K562 (cell line): ENCODE measurements at regions not wholly inside any gene's neighbourhood (a gene's known extent, or its start where the extent isn't known, plus 50 kb on each side); places are given as distances from the start of the nearest gene placed in this dataset.

Experiments used
- ATAC-seq: fragments of 200-7000 bp; cut with Tn5 transposase; 3 replicates; pipeline ENCODE4 v1.9.1; 2020; ENCODE audit warnings: moderate library complexity
- BruUV-seq: library from RNA; stranded (reverse); fragments of 400-500 nt; replicated peaks from 2 replicates; lab custom pipeline; 2021; lab: Mats Ljungman, UMichigan
- CTCF ChIA-PET: fragments of 300-600 bp; formaldehyde crosslinking; extraction: SDS; loops from one replicate; lab custom pipeline; 2021; ENCODE audit warnings: low intra/inter-chr PET ratio; lab: Yijun Ruan, JAX
- POLR2A ChIA-PET: fragments of 300-600, 350-650 bp; sonication (Branson Sonifier 250); formaldehyde crosslinking; extraction: SDS; loops from one replicate; lab custom pipeline; 2021; ENCODE audit warnings: antibody characterized with exemption, inconsistent platforms; lab: Yijun Ruan, JAX
- DNase-seq, 4 experiments: peaks; one replicate each; pipeline versions ENCODE4 v3.0.0 to v3.0.0-alpha.2; 2011 to 2018; ENCODE audit warnings: low spot score in 3 of 4, mixed read lengths in 3 of 4; ENCODE audit errors: extremely low read depth in 1 of 4
- FAIRE-seq: peaks from 2 replicates; lab custom pipeline; 2011; peaks lifted over from hg19 to GRCh38; lab: Jason Lieb, UNC
- H2AFZ ChIP-seq: 2 replicates; pipeline ENCODE4 v1.6.0; 2011; ENCODE audit warnings: low read depth, low read length, control low read depth, inconsistent platforms
- H3K27ac ChIP-seq: fragments of 200-600 bp; 3 replicates; pipeline ENCODE4 v1.8.0; 2011; ENCODE audit warnings: low read depth, mild to moderate bottlenecking, control low read depth, inconsistent platforms, low read length, moderate library complexity, mixed read lengths; ENCODE audit errors: extremely low read depth
- H3K27me3 ChIP-seq, 2 experiments: fragments of 300-600 bp in 1 of 2; 2 replicates in 1 of 2; 3 replicates in 1 of 2; pipeline versions ENCODE4 v1.6.0 to v1.8.0; 2011; ENCODE audit warnings: inconsistent platforms in 2 of 2, low read length in 2 of 2, mild to moderate bottlenecking in 1 of 2, mixed read lengths in 1 of 2, moderate library complexity in 1 of 2; ENCODE audit not compliant: control insufficient read depth in 2 of 2, insufficient read depth in 2 of 2
- H3K36me3 ChIP-seq: fragments of 300-600 bp; 3 replicates; pipeline ENCODE4 v1.8.0; 2011; ENCODE audit warnings: mild to moderate bottlenecking, low read length, inconsistent platforms; ENCODE audit not compliant: control insufficient read depth, insufficient read depth
- H3K4me1 ChIP-seq, 2 experiments: fragments of 200-600 bp in 1 of 2; replicated peaks in 1 of 2; 2 replicates in 1 of 2; 3 replicates in 1 of 2; pipeline versions ENCODE4 v1.5.1 to v1.8.0; 2011; ENCODE audit warnings: inconsistent platforms in 2 of 2, low read length in 2 of 2, mild to moderate bottlenecking in 1 of 2, mixed read lengths in 1 of 2, moderate library complexity in 1 of 2; ENCODE audit not compliant: control insufficient read depth in 2 of 2, insufficient read depth in 2 of 2
- H3K4me2 ChIP-seq: 2 replicates; pipeline ENCODE4 v1.6.1; 2011; ENCODE audit warnings: low read length, control low read depth, inconsistent platforms, mixed read lengths; ENCODE audit not compliant: insufficient read depth
- H3K4me3 ChIP-seq: fragments of 200-600 bp; sonication (generic), shearing (Covaris generic); 2 replicates; pipeline ENCODE4 v1.5.1; 2016; ENCODE audit warnings: control low read depth, inconsistent platforms
- H3K79me2 ChIP-seq: fragments of 200-600 bp; 3 replicates; pipeline ENCODE4 v1.8.0; 2011; ENCODE audit warnings: low read length, inconsistent platforms; ENCODE audit not compliant: control insufficient read depth, insufficient read depth
- H3K9ac ChIP-seq, 2 experiments: 2 replicates each; pipeline versions ENCODE4 v1.6.0 to v1.6.1; 2011; ENCODE audit warnings: low read depth in 2 of 2, low read length in 2 of 2, control low read depth in 1 of 2, inconsistent platforms in 1 of 2, mild to moderate bottlenecking in 1 of 2, mixed read lengths in 1 of 2; ENCODE audit not compliant: insufficient read depth in 1 of 2
- H3K9me1 ChIP-seq: one replicate; pipeline ENCODE4 v1.6.0; 2011; ENCODE audit warnings: inconsistent platforms, mild to moderate bottlenecking, low read length, moderate library complexity; ENCODE audit not compliant: control insufficient read depth, insufficient read depth
- H3K9me3 ChIP-seq: replicated peaks from 2 replicates; pipeline ENCODE4 v1.5.1; 2011; ENCODE audit warnings: low read depth, low read length, inconsistent platforms; ENCODE audit not compliant: control insufficient read depth, insufficient read depth
- H4K20me1 ChIP-seq: replicated peaks from 2 replicates; pipeline ENCODE4 v1.6.1; 2011; ENCODE audit warnings: low read length, inconsistent platforms, mixed read lengths; ENCODE audit not compliant: control insufficient read depth, insufficient read depth
- C11orf30 ChIP-seq: fragments of 450-650 bp; IDR thresholded peaks from 2 replicates; pipeline ENCODE4 v1.6.1; 2016; ENCODE audit warnings: low read depth, mild to moderate bottlenecking
- ERF ChIP-seq: fragments of 450-650 bp; formaldehyde crosslinking; IDR thresholded peaks from 2 replicates; pipeline ENCODE4 v1.4.0; 2020; ENCODE audit warnings: mild to moderate bottlenecking, mixed read lengths
- FOSL1 ChIP-seq: fragments of 200-800 bp; sonication (Bioruptor generic); conservative IDR thresholded peaks from 2 replicates; pipeline ENCODE4 v1.6.1; 2016; ENCODE audit warnings: missing genetic modification characterization, missing compliant biosample characterization
- HLTF ChIP-seq: fragments of 450-650 bp; IDR thresholded peaks from 2 replicates; pipeline ENCODE4 v1.6.1; 2016
- HNRNPL ChIP-seq: fragments of 200-400 bp; formaldehyde crosslinking; IDR thresholded peaks from 2 replicates; pipeline ENCODE4 v1.6.1; 2017; ENCODE audit warnings: low read depth, mild to moderate bottlenecking, low read length
- SMARCC2 ChIP-seq: fragments of 450-650 bp; IDR thresholded peaks from 2 replicates; pipeline ENCODE4 v1.6.1; 2017; ENCODE audit warnings: antibody characterized with exemption, moderate library complexity, mild to moderate bottlenecking, low read depth
- XRCC3 ChIP-seq: fragments of 450-650 bp; IDR thresholded peaks from 2 replicates; pipeline ENCODE4 v1.6.1; 2017; ENCODE audit warnings: mild to moderate bottlenecking, moderate library complexity
- YY1 ChIP-seq, 3 experiments: IDR thresholded peaks; 2 replicates each; pipeline ENCODE4 v1.6.1; 2011; ENCODE audit warnings: low read length in 2 of 3, mild to moderate bottlenecking in 2 of 3, moderate library complexity in 2 of 3, borderline replicate concordance in 1 of 3, control low read depth in 1 of 3, low read depth in 1 of 3; ENCODE audit not compliant: insufficient read depth in 3 of 3, insufficient replicate concordance in 2 of 3, control insufficient read depth in 1 of 3, insufficient read length in 1 of 3; ENCODE audit errors: extremely low read depth in 1 of 3
- ZKSCAN8 ChIP-seq: fragments of 200-800 bp; sonication (Bioruptor generic); IDR thresholded peaks from 2 replicates; pipeline ENCODE4 v1.6.1; 2016; ENCODE audit warnings: missing genetic modification characterization, missing compliant biosample characterization
- WGBS: fragments of 100-300 bp; shearing (Covaris generic); methylation state at CpG from one replicate; pipeline ENCODE4 v1.1.6; 2016; ENCODE audit warnings: low coverage, mixed read lengths; ENCODE audit not compliant: insufficient coverage; ENCODE audit errors: missing lambda C conversion rate; 5-methylcytosine and 5-hydroxymethylcytosine counted together
- in situ Hi-C: fragments of 300-500 bp; cut with MboI; formaldehyde crosslinking; loops from 4 replicates; pipeline ENCODE4 v1.15.0; 2018; ENCODE audit warnings: inconsistent platforms, mixed read lengths
- intact Hi-C: fragments of 100-400 bp; cut with micrococcal nuclease; formaldehyde crosslinking; loops from 2 replicates; pipeline ENCODE4 v1.14.2; 2022
- TF ChIP-seq, protein P1 (sequence below): fragments of 450-650 bp; IDR thresholded peaks from 2 replicates; pipeline ENCODE4 v1.6.1; 2016; ENCODE audit warnings: antibody characterized with exemption
- TF ChIP-seq, protein P2 (sequence below): fragments of 450-650 bp; IDR thresholded peaks from 2 replicates; pipeline ENCODE4 v1.6.1; 2018; ENCODE audit not compliant: partially characterized antibody
- TF ChIP-seq, protein P3 (sequence below): sonication (generic); formaldehyde crosslinking; IDR thresholded peaks from 2 replicates; pipeline ENCODE4 v1.8.0; 2022; ENCODE audit warnings: mild to moderate bottlenecking, missing genetic modification reagents
- TF ChIP-seq, protein P4 (sequence below): sonication (generic); formaldehyde crosslinking; IDR thresholded peaks from 2 replicates; pipeline ENCODE4 v1.8.1; 2023; ENCODE audit warnings: mild to moderate bottlenecking, missing genetic modification reagents, moderate library complexity

DNA sequence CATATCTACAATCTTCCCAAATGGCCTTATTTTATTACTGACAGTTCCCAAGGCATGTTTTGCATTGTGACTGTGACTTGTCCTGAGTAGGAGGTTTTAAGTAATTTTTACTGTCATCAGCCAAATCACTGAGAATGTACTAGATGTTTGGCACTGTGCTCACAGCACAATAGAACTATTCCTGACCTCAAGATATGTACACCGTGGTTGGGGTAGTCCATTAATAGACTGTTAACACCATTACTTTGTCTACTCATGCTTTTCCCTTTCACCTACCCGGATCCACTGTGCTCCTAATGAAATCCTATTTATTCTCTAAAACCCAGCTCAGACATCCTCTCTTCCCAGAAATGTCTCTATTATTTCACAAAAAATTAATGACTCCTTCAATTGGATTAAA, 168.7 kb upstream of the TENM4 start:
- POLR2A ChIA-PET, result no interaction called here
- no TSS peak for BruUV-seq
- Histone ChIP-seq H3K4me1 (no peaks in the 10 kb centered on the region), H3K9ac (no peak overlapping the region), H3K27ac (no peak overlapping the region), H3K4me3 (no peak overlapping the region), H4K20me1 (no peaks in the 10 kb centered on the region), H3K9me1 (no peaks in the 10 kb centered on the region), H3K4me2 (no peak overlapping the region), H3K79me2 (no peaks in the 10 kb centered on the region), H3K9me3 (no peaks in the 10 kb centered on the region), H2AFZ (no peak overlapping the region), H3K27me3 (no peaks in the 10 kb centered on the region), H3K36me3 (no peaks in the 10 kb centered on the region)
- no peak for ATAC-seq
- FAIRE-seq, result no peak
- no peak for DNase-seq
- intact Hi-C loops, result no loop called here
- in situ Hi-C loops, result no loop called here
- TF ChIP-seq HLTF (no peak), C11orf30 (no peak), FOSL1 (tag) (no peak), HNRNPL (no peak), XRCC3 (no peak), ZKSCAN8 (CRISPR knock-in tag) (no peak), SMARCC2 (no peak), YY1 (IDR thresholded peaks at IDR 0.05; ENCODE audit: borderline replicate concordance in 1 of 3, control insufficient read depth in 1 of 3, extremely low read depth in 1 of 3, insufficient read depth in 3 of 3, insufficient read length in 1 of 3, insufficient replicate concordance in 2 of 3, low read depth in 1 of 3, low read length in 2 of 3) (no peak), ERF (CRISPR knock-in tag) (no peak)
- TF ChIP-seq, protein P1, sequence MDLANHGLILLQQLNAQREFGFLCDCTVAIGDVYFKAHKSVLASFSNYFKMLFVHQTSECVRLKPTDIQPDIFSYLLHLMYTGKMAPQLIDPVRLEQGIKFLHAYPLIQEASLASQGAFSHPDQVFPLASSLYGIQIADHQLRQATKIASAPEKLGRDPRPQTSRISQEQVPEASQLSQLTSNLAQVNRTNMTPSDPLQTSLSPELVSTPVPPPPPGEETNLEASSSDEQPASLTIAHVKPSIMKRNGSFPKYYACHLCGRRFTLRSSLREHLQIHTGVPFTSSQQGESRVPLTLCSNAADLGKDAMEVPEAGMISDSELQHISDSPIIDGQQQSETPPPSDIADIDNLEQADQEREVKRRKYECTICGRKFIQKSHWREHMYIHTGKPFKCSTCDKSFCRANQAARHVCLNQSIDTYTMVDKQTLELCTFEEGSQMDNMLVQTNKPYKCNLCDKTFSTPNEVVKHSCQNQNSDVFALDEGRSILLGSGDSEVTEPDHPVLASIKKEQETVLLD, result no peak
- TF ChIP-seq, protein P2, sequence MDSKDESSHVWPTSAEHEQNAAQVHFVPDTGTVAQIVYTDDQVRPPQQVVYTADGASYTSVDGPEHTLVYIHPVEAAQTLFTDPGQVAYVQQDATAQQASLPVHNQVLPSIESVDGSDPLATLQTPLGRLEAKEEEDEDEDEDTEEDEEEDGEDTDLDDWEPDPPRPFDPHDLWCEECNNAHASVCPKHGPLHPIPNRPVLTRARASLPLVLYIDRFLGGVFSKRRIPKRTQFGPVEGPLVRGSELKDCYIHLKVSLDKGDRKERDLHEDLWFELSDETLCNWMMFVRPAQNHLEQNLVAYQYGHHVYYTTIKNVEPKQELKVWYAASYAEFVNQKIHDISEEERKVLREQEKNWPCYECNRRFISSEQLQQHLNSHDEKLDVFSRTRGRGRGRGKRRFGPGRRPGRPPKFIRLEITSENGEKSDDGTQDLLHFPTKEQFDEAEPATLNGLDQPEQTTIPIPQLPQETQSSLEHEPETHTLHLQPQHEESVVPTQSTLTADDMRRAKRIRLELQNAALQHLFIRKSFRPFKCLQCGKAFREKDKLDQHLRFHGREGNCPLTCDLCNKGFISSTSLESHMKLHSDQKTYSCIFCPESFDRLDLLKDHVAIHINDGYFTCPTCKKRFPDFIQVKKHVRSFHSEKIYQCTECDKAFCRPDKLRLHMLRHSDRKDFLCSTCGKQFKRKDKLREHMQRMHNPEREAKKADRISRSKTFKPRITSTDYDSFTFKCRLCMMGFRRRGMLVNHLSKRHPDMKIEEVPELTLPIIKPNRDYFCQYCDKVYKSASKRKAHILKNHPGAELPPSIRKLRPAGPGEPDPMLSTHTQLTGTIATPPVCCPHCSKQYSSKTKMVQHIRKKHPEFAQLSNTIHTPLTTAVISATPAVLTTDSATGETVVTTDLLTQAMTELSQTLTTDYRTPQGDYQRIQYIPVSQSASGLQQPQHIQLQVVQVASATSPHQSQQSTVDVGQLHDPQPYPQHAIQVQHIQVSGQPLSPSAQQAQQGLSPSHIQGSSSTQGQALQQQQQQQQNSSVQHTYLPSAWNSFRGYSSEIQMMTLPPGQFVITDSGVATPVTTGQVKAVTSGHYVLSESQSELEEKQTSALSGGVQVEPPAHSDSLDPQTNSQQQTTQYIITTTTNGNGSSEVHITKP, result no peak
- TF ChIP-seq, protein P3, sequence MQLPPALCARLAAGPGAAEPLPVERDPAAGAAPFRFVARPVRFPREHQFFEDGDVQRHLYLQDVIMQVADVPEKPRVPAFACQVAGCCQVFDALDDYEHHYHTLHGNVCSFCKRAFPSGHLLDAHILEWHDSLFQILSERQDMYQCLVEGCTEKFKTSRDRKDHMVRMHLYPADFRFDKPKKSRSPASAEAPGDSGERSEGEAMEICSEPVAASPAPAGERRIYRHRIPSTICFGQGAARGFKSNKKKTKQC (CRISPR knock-in tag), result no peak
- TF ChIP-seq, protein P4, sequence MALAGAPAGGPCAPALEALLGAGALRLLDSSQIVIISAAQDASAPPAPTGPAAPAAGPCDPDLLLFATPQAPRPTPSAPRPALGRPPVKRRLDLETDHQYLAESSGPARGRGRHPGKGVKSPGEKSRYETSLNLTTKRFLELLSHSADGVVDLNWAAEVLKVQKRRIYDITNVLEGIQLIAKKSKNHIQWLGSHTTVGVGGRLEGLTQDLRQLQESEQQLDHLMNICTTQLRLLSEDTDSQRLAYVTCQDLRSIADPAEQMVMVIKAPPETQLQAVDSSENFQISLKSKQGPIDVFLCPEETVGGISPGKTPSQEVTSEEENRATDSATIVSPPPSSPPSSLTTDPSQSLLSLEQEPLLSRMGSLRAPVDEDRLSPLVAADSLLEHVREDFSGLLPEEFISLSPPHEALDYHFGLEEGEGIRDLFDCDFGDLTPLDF (CRISPR knock-in tag), result no peak
- WGBS, result 0% methylated on average over 2 of the region's 2 CpGs
- CTCF ChIA-PET, result no interaction called here
